ENCODE measurements at regions not wholly inside any gene's neighbourhood (a gene's known extent, or its start where the extent isn't known, plus 50 kb on each side); places are given as distances from the start of the nearest gene placed in this dataset.

DNA sequence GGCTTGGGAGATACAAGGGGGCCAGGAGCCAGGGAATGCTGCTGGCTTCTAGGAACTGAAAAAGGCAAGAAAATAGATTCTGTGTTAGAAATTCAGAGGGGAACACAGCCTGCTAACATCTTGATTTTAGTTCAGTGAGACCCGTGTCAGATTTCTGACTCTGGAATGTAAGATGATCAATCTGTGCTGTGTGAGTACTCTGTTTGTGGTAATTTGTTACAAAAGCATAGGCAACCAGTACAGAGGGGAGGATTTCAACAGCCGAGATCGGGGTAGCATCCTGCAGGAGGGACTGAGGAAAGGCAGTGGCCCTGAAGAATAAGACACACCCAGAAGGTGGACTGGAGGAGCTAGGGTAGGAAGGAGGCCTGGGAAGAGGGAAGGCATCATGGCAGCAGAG lies 410.0 kb upstream of the CCDC196 start:
- DNase-seq: no peak

DNA sequence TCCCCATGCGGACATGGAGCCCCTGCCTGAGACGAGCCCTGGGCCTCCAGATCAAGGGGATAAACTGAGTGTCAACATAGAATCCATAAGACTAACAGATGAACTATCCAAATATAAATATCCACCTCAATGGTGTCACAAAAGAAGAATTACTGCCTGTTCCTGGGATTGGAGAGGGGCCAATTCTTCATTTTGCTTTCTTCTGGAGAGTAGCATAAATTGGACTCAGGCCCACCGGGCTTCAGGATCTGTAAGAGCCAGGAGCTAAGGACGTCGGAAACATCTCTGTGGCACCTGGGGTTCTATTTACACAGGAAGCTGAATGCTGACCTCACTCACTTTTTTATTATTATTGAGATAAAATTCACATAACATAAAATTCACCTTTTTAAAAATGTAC lies 408.2 kb upstream of the CCDC196 start:
- no peak for DNase-seq

- DNase-seq: no peak
Measured at GRCh38 chr14:66081594-66082376, 404.4 kb upstream of the CCDC196 start.

- DNase-seq: no peak
Measured at GRCh38 chr14:66085224-66085623, 400.9 kb upstream of the CCDC196 start.

GRCh38 chr14:66085665-66086064 lies 400.5 kb upstream of the CCDC196 start:
- no peak for DNase-seq

DNA sequence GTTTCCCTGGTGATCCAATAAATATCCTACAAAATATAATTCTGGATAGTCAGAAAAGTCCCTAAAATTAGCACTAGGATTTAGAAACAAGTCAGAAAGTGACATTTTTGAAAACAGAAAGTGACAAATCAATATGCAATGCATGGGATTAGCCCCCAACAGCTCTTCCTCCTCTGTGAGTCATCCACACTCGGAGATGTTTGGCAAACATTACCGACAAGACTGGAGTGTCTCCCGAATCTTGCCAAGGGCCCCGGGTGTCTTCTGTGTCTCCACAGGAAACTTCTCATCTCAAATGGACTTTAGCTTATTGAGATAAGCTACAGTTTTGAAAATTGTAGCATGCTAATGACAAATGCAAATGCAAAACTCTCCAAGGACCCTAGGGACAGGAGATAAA lies 398.9 kb upstream of the CCDC196 start:
- no peak for DNase-seq

GRCh38 chr14:66088656-66089055 lies 397.5 kb upstream of the CCDC196 start:
- no peak for DNase-seq

- no peak for DNase-seq
Measured at GRCh38 chr14:66092206-66092605, 394.0 kb upstream of the CCDC196 start.

- DNase-seq: no peak
Measured at GRCh38 chr14:66092748-66093147, 393.4 kb upstream of the CCDC196 start.

- no peak for DNase-seq
Measured at GRCh38 chr14:66094001-66094727, 392.0 kb upstream of the CCDC196 start.

GRCh38 chr14:66099451-66099850 lies 386.7 kb upstream of the CCDC196 start:
- no peak for DNase-seq

DNA sequence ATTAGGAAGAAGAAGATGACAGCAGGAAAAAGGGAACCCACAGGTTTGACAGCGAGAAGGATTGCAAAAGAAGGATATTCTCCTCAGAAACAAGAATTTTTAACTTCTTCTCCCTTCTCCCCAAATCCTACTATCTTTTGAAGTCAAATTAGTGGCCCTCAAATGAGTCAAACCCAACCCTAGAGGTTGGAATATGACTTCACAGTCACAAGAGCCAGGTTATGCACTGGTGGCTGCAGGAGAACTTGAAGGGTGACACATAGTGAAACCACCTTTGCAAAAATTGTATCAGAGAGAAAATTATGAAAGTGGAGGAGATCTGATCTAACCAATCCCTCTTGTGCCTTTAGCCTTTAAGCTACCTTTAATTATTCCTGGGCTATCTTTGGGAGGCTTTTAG lies 386.2 kb upstream of the CCDC196 start:
- DNase-seq: no peak

DNA sequence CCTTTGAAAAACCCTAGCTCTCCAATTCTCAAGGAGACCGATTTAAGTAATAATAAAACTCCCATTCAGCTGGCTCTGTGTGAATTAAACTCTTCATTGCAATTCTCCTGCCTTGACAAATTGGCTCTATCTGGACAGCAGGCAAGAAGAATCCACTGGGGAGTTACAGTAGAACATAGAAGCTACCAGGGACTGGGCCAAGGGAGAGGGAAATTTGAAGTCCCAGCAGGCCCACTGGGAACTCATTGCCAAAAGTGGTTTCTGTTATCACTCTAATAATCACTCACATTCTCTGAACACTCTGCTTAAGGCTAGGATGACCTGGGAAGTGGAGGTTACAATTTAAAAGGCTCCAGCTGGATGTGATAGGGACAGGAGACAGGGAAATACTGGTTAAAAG lies 384.5 kb upstream of the CCDC196 start:
- DNase-seq: no peak

DNA sequence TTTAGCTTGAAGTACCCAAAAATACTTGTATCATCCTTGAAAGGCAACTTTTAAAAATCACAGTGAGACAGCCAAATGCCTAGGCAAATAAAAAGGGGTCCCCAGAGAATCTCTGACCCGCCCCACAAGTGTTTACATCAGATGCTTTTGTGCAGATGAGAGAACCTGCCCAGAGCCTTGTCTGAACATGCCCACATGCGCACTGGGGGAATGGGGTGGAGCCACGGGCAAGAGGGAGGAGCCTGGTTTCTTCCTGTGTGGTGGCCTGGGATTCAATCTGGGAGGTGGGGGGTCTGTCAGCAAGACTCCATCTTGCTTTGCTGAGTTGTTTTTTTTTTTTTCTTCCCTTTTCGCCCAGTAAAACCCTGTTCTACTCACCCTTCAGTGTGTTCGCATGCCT lies 381.7 kb upstream of the CCDC196 start:
- DNase-seq: no peak

DNA sequence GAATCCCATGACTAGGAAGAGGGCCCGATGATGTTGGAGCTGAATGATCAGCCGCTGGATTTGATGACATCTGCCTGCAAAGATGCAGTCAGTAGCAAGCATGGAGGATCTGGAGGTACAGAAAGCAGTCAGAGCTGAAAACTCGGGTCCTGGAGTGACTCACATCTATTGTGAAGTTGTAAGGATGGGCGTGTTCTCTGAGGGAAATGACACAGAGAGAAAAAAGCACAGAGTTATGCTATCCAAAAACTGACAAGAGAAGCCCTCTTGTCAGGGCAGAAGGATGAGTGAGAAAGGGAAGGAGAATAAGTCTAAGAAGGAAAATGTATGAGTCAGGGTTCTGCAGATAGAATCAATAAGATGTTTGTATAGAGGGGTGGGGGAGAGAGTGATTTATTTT lies 380.4 kb upstream of the CCDC196 start:
- no peak for DNase-seq

- DNase-seq: no peak
Measured at GRCh38 chr14:66109426-66109825, 376.7 kb upstream of the CCDC196 start.

DNA sequence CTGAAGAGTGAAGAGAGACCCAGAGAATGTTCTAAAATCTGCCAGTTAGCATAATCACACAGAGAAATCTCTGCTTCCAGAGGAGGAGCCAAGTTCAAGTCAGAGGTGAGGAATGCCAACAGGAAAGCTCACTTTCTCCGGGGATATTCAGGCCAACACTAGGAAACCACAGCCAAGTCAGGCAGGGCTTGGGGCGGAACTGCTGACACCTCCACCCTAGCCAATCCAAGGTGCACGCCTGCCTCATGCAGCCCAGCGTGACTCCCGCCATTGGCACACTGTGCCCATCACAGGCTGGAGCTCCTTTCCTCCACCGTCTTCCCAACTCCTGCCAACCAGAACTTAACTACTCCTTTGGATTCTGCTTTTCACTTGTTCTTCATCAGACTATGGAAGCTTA lies 374.3 kb upstream of the CCDC196 start:
- no peak for DNase-seq

- no peak for DNase-seq
Measured at GRCh38 chr14:66114071-66114470, 372.1 kb upstream of the CCDC196 start.

DNA sequence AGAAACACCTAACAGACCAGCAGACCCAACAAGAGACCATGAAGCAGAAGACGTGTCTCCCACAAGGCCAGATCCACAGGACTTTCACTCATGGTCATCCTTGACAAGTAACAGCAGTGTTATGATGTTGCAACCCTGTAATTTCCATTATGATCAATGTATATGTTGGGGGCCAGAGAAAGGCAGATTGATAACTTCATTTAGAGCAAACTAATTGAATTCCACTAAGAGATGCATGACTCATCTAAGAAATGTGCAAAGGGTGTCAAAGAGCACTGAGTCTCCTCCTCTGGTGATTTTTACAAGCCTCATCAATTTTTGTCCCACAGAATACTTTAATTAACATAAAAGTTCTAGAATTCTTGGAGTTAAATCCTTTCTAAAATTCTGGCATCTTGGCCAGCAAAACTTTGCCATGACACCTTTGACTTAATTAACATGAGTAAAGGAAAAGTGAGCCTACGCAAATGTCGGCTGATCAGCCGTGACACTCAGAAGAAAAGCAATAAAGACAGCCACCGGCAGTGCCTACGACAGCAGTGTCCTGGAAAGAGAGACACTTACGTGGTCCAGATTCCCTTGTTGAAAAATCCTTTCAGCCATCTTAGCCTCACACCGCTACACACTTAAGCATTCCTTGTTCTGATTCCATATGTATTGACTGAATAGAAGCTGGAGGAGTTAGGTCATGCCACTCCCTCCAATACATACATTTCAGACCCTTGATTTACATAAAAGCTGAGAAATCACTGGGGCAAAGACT lies 370.2 kb upstream of the CCDC196 start:
- no peak for DNase-seq

GRCh38 chr14:66116732-66117131 lies 369.4 kb upstream of the CCDC196 start:
- no peak for DNase-seq

- no peak for DNase-seq
Measured at GRCh38 chr14:66117600-66117999, 368.6 kb upstream of the CCDC196 start.

- DNase-seq: no peak
Measured at GRCh38 chr14:66119606-66120231, 366.5 kb upstream of the CCDC196 start.

- no peak for DNase-seq
Measured at GRCh38 chr14:66120402-66120801, 365.8 kb upstream of the CCDC196 start.

All from activated CD8-positive, alpha-beta memory T cell treated with anti-CD3 and anti-CD28 coated beads for 24 hours (primary cell).